Fibroblast of lung (primary cell): ENCODE measurements at regions not wholly inside any gene's neighbourhood (a gene's known extent, or its start where the extent isn't known, plus 50 kb on each side); places are given as distances from the start of the nearest gene placed in this dataset.

Experiments
- CTCF ChIP-seq, 2 donors: IDR thresholded peaks in 1 of 2; conservative IDR thresholded peaks in 1 of 2; 1 replicate in 1 of 2; 2 replicates in 1 of 2; pipeline ENCODE4 v1.5.1; 2011 to 2012; ENCODE audit warnings: low read length in 2 of 2, control low read depth in 1 of 2, inconsistent platforms in 1 of 2, low read depth in 1 of 2, mild to moderate bottlenecking in 1 of 2
- EZH2 ChIP-seq: IDR thresholded peaks from 2 replicates; pipeline ENCODE4 v1.5.1; 2012; ENCODE audit warnings: low read length, control low read depth, mild to moderate bottlenecking; ENCODE audit errors: missing control alignments

DNA sequence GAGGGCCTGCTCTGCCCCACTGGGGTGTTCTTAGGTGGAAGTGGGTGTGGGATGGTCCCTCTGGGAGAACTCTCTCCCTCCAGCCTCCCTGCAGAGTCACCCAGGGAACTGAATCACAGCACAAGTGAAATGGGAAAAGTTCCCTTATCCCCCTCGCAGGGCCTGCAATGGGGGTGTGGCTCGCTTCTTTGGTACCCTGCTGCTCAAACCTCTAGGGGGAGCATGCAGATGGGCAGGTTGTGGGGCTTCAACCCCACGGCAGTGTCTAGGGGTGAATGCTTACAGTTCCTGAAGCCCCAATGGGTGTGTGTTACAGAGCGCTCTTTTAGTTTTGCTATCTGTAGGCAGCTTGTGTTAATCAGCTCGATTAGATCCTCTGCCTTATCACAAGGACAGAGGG lies 59.0 kb upstream of the TINAGL1 start:
- TF ChIP-seq CTCF (conservative IDR thresholded peaks at IDR 0.05 in 1 of 2, IDR thresholded peaks at IDR 0.05 in 1 of 2; ENCODE audit: low read depth in 1 of 2, low read length in 2 of 2) (no peak), EZH2 (no peak)
